ENCODE measurements at regions not wholly inside any gene's neighbourhood (a gene's known extent, or its start where the extent isn't known, plus 50 kb on each side); places are given as distances from the start of the nearest gene placed in this dataset.

DNA sequence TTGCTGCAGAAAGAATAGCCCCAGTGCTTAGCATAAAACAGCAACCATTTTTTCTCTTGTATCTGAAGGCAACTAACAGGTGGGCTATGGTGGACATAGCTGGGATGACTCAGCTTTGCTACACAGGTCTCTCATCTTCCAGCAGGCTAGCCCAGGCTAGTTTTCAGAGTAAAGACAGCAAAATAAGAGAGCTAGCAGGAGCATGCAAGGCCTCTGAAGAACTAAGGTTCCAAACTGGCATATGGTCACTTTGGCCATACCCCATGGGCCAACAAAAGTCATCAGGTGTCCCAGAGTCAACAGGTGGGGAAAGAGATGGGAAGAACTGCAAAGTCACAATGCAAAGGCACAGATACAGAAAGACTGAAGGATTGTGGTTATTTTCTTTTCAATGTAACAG lies 571.6 kb upstream of the MGMT start:
- DNase-seq (ENCODE audit: low spot score in 2 of 2), result no peak
- intact Hi-C loops (cut with DNase I; ENCODE audit: low total_unique reads), result no loop called here
- H3K4me3 ChIP-seq (ENCODE audit: low read depth, poor library complexity, severe bottlenecking), result no peak overlapping the region
- TF ChIP-seq, protein P1, sequence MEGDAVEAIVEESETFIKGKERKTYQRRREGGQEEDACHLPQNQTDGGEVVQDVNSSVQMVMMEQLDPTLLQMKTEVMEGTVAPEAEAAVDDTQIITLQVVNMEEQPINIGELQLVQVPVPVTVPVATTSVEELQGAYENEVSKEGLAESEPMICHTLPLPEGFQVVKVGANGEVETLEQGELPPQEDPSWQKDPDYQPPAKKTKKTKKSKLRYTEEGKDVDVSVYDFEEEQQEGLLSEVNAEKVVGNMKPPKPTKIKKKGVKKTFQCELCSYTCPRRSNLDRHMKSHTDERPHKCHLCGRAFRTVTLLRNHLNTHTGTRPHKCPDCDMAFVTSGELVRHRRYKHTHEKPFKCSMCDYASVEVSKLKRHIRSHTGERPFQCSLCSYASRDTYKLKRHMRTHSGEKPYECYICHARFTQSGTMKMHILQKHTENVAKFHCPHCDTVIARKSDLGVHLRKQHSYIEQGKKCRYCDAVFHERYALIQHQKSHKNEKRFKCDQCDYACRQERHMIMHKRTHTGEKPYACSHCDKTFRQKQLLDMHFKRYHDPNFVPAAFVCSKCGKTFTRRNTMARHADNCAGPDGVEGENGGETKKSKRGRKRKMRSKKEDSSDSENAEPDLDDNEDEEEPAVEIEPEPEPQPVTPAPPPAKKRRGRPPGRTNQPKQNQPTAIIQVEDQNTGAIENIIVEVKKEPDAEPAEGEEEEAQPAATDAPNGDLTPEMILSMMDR (IDR thresholded peaks at IDR 0.05), result no peak
- TF ChIP-seq POLR2A (IDR thresholded peaks at IDR 0.05), result no peak

DNA sequence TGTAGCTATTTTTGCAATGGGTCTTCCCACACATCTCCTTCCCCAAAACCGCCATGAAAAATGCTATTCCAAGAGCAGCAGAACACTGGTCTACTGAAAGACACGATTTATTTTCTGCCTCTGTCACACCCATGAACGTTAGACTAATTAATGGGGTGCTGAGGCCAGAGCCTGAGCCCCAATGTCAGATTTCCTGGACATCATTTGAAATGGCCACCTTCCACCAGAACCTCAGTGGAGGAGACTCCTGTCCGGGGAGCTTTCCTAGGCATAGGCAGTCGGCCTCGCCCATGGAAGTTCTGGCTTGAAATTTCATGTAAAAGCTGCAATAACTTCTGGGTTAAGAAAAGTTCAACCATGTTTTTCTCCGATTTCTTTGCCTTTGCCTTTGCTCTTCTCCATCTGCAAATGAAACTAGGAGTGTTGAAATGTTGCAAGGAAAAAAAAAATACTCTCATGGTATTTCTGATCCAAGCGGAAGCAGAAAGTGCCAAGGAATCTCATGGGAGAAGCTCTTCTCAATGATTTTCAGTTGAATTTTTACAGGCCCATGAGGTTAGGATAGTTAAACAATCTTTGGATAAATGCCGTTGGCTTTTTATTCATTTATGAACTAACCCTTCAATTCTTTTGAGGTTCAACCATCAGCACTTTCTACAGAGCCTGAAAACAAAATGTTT lies 570.8 kb upstream of the MGMT start:
- WGBS, 2 donors, result 51 to 62% methylated on average over 9 of the region's 9 CpGs
- no peak overlapping the region for H3K4me3 ChIP-seq (ENCODE audit: low read depth, poor library complexity, severe bottlenecking)
- no peak for TF ChIP-seq POLR2A (IDR thresholded peaks at IDR 0.05)
- TF ChIP-seq, protein P1 (IDR thresholded peaks at IDR 0.05), result no peak
- intact Hi-C loops (cut with DNase I; ENCODE audit: low total_unique reads), result no loop called here
- peak in 1 of 2 donors; percentile 43 for DNase-seq (ENCODE audit: low spot score in 2 of 2)

- H3K4me3 ChIP-seq (ENCODE audit: low read depth, poor library complexity, severe bottlenecking), result no peak overlapping the region
- no peak for DNase-seq (ENCODE audit: low spot score in 2 of 2)
- intact Hi-C loops (cut with DNase I; ENCODE audit: low total_unique reads), result no loop called here
- TF ChIP-seq, protein P1 (IDR thresholded peaks at IDR 0.05), result no peak
- no peak for TF ChIP-seq POLR2A (IDR thresholded peaks at IDR 0.05)
- 48 to 59% methylated on average over 3 of the region's 3 CpGs for WGBS, 2 donors
These were observed 570.1 kb upstream of the MGMT start for GRCh38 chr10:128896963-128897362.

DNA sequence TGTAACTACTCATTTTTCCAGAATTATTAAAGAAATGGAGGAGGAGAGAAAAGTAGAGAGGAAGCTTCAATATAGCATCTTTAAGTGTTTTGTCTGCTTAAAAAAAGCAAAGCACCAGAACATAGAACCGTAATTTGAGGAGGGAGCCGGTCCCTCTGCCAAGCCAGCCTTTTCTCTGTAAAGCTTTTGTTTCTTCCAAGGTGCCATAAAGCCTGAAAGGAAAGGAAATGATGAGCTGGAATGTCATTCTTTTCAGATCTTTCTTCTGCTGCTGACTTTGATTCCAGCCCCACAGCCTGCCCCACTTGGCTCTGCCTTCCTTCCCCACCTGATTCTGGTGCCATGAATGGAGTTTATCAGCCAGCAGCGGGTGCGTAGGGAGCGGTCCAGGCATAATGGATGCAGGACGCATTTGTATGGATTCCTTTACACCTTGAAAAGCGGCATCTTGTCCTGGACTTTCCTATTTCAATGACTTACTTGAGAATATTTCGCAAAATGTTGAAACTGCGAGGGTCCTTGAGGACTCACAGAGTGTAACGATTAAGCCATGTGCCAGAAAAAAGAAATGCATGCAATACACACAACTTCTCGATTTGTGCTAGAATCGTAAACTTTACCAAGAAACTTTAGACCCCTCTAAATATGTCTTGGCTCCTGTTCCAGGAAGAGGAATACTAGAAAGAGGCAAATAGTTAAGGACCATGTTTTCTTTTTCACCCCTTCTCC lies 569.5 kb upstream of the MGMT start:
- no peak overlapping the region for H3K4me3 ChIP-seq (ENCODE audit: low read depth, poor library complexity, severe bottlenecking)
- no peak for DNase-seq (ENCODE audit: low spot score in 2 of 2)
- TF ChIP-seq, protein P1 (IDR thresholded peaks at IDR 0.05), result no peak
- no peak for TF ChIP-seq POLR2A (IDR thresholded peaks at IDR 0.05)
- intact Hi-C loops (cut with DNase I; ENCODE audit: low total_unique reads), result no loop called here
- 65 to 75% methylated on average over 12 of the region's 12 CpGs for WGBS, 2 donors

DNA sequence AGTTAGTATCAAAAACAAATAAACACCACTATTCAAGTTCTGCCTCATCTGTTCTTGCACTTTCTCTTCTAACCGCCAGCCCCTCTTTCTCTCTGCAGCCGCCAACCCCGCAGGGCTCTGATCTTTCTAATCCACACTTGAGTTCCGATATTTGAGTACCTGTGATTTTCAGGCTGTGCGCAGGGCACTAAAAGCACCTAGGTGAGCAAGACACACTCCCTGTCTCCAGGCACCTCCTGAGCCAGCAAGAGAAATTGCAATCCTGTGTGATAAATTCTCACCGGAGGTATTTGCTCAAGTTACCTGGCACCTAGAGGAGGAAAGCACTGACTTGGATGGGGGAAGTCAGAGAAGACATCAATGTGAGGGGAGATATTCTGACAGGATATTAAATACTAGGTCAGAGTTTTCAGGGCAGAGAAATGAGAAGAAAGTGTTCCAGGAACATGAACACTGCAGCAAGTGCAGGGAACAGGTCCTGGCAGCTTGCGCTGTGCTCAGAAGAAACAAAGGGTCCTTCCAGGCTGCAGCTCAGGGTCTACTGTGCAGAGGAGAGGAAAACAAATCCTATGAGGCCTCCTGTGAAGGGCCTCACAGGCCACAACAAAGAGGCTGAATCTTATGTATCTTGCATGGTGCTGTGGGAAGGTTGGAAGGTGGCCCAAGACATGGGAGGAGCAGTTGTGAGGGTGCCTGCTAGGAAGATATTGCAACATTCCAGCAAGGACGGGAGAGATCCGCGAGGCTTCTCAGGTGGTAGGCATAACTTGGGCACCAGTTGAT lies 568.7 kb upstream of the MGMT start:
- DNase-seq (ENCODE audit: low spot score in 2 of 2), result no peak
- intact Hi-C loops (cut with DNase I; ENCODE audit: low total_unique reads), result no loop called here
- 57 to 74% methylated on average over 10 of the region's 10 CpGs for WGBS, 2 donors
- TF ChIP-seq, protein P1 (IDR thresholded peaks at IDR 0.05), result no peak
- TF ChIP-seq POLR2A (IDR thresholded peaks at IDR 0.05), result no peak
- no peak overlapping the region for H3K4me3 ChIP-seq (ENCODE audit: low read depth, poor library complexity, severe bottlenecking)

Data from lower leg skin (tissue), 4 donors.